ENCODE measurements at regions not wholly inside any gene's neighbourhood (a gene's known extent, or its start where the extent isn't known, plus 50 kb on each side); places are given as distances from the start of the nearest gene placed in this dataset.

- no peaks in the 10 kb centered on the region for H3K9me3 Mint-ChIP-seq (ENCODE audit: unreplicated experiment)
- H3K27ac Mint-ChIP-seq (ENCODE audit: low read depth, unreplicated experiment) = no peak overlapping the region
- H3K27me3 Mint-ChIP-seq (ENCODE audit: insufficient read depth, unreplicated experiment) = no peaks in the 10 kb centered on the region
- H3K36me3 Mint-ChIP-seq (ENCODE audit: insufficient read depth, unreplicated experiment) = no peaks in the 10 kb centered on the region
- TF ChIP-seq CTCF (IDR thresholded peaks at IDR 0.05; ENCODE audit: unreplicated experiment) = no peak
- intact Hi-C loops (cut with micrococcal nuclease) = no loop called here
- no peak overlapping the region for H3K4me3 Mint-ChIP-seq (ENCODE audit: unreplicated experiment)
- ChIA-PET CTCF (no interaction called here), POLR2A (no interaction called here)
- DNase-seq (ENCODE audit: unreplicated experiment) = no peak
- no TSS peak for BruUV-seq (replicated peaks)
- no peaks in the 10 kb centered on the region for H3K4me1 Mint-ChIP-seq (ENCODE audit: insufficient read depth, unreplicated experiment)
These were observed 441.1 kb upstream of the DPH6 start for GRCh38 chr15:35987056-35987455.

GRCh38 chr15:35991386-35991785 lies 445.4 kb upstream of the DPH6 start:
- no peaks in the 10 kb centered on the region for H3K36me3 Mint-ChIP-seq (ENCODE audit: insufficient read depth, unreplicated experiment)
- H3K27ac Mint-ChIP-seq (ENCODE audit: low read depth, unreplicated experiment) = no peak overlapping the region
- no TSS peak for BruUV-seq (replicated peaks)
- H3K27me3 Mint-ChIP-seq (ENCODE audit: insufficient read depth, unreplicated experiment) = no peaks in the 10 kb centered on the region
- no peak overlapping the region for H3K4me3 Mint-ChIP-seq (ENCODE audit: unreplicated experiment)
- no peak for TF ChIP-seq CTCF (IDR thresholded peaks at IDR 0.05; ENCODE audit: unreplicated experiment)
- CTCF ChIA-PET = no interaction called here
- H3K9me3 Mint-ChIP-seq (ENCODE audit: unreplicated experiment) = no peaks in the 10 kb centered on the region
- intact Hi-C loops (cut with micrococcal nuclease) = no loop called here
- no peak for DNase-seq (ENCODE audit: unreplicated experiment)
- H3K4me1 Mint-ChIP-seq (ENCODE audit: insufficient read depth, unreplicated experiment) = no peaks in the 10 kb centered on the region
- POLR2A ChIA-PET = no interaction called here

DNA sequence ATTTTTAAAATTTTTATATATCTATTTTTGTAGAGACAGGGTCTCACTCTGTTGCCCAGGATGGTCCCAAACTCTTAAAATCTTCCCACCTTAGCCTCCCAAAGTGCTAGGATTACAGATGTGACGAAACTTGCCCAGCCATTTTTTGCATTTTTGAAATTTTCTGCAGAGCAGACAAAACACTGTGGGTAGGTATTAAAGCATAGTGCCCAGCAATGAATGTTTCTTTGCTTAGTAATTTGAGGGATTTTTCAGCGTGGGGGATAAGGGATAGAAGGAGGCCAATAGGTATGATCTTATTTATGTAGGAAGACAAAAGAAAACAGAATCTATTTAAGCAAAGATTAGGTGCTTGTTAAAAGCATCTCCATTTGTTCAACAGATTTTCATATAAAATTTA lies 446.8 kb upstream of the DPH6 start:
- no peak overlapping the region for H3K27ac Mint-ChIP-seq (ENCODE audit: low read depth, unreplicated experiment)
- intact Hi-C loops (cut with micrococcal nuclease) = no loop called here
- no peak for TF ChIP-seq CTCF (IDR thresholded peaks at IDR 0.05; ENCODE audit: unreplicated experiment)
- ChIA-PET CTCF (interaction anchor here (0.7 kb wide), 1 partner anchor 11 kb away, joined by 3 read pairs; no protein-coding TSS in a partner anchor), POLR2A (no interaction called here)
- no peaks in the 10 kb centered on the region for H3K9me3 Mint-ChIP-seq (ENCODE audit: unreplicated experiment)
- H3K4me3 Mint-ChIP-seq (ENCODE audit: unreplicated experiment) = no peak overlapping the region
- no TSS peak for BruUV-seq (replicated peaks)
- H3K4me1 Mint-ChIP-seq (ENCODE audit: insufficient read depth, unreplicated experiment) = no peaks in the 10 kb centered on the region
- H3K36me3 Mint-ChIP-seq (ENCODE audit: insufficient read depth, unreplicated experiment) = no peaks in the 10 kb centered on the region
- H3K27me3 Mint-ChIP-seq (ENCODE audit: insufficient read depth, unreplicated experiment) = no peaks in the 10 kb centered on the region
- no peak for DNase-seq (ENCODE audit: unreplicated experiment)

DNA sequence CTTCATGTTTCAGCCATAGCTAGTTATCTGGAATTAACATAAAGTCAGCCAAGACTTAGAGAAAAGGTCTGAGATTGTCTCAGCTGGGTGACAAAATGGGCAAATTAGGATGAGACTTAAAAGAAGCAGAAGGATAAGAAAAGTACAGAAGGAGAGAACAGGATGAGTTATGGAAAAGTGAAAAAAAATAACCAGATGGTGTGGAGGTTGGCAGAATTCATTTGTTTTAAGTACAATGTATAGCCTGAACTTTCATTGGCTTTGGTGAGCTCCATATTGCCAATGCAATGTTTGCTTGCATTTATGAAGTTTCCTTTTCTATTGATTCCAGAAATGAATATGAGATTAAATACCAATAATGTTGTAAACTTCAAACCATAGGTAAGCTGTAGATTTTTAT lies 447.2 kb upstream of the DPH6 start:
- Mint-ChIP-seq H3K9me3 (ENCODE audit: unreplicated experiment) (no peaks in the 10 kb centered on the region), H3K27me3 (ENCODE audit: insufficient read depth, unreplicated experiment) (no peaks in the 10 kb centered on the region), H3K27ac (ENCODE audit: low read depth, unreplicated experiment) (no peak overlapping the region), H3K4me1 (ENCODE audit: insufficient read depth, unreplicated experiment) (no peaks in the 10 kb centered on the region), H3K36me3 (ENCODE audit: insufficient read depth, unreplicated experiment) (no peaks in the 10 kb centered on the region), H3K4me3 (ENCODE audit: unreplicated experiment) (no peak overlapping the region)
- intact Hi-C loops (cut with micrococcal nuclease) = no loop called here
- no peak for TF ChIP-seq CTCF (IDR thresholded peaks at IDR 0.05; ENCODE audit: unreplicated experiment)
- POLR2A ChIA-PET = no interaction called here
- no peak for DNase-seq (ENCODE audit: unreplicated experiment)
- BruUV-seq (replicated peaks) = no TSS peak
- CTCF ChIA-PET = interaction anchor here (0.6 to 0.7 kb wide), 2 partner anchors 12 to 813 kb away, joined by 3 read pairs; no protein-coding TSS in a partner anchor

Measured in MCF 10A (cell line).